DOHH2 (cell line): ENCODE measurements at regions not wholly inside any gene's neighbourhood (a gene's known extent, or its start where the extent isn't known, plus 50 kb on each side); places are given as distances from the start of the nearest gene placed in this dataset.

Experiments
- H3F3A ChIP-seq: fragments of 200-600 bp; sonication (generic), shearing (Covaris generic); 2 replicates; pipeline ENCODE4 v1.6.0; 2016; ENCODE audit warnings: antibody characterized with exemption, mild to moderate bottlenecking; ENCODE audit not compliant: control insufficient read depth, insufficient read depth
- H3K27ac ChIP-seq: fragments of 200-600 bp; sonication (generic); 2 replicates; pipeline ENCODE4 v1.5.1; 2014; ENCODE audit warnings: low read depth, mild to moderate bottlenecking, low read length, moderate library complexity
- H3K27me3 ChIP-seq: fragments of 200-600 bp; sonication (generic); 2 replicates; pipeline ENCODE4 v1.6.1; 2014; ENCODE audit warnings: mild to moderate bottlenecking, low read length, mixed read lengths; ENCODE audit not compliant: control insufficient read depth
- H3K36me3 ChIP-seq: fragments of 200-600 bp; sonication (generic); 2 replicates; pipeline ENCODE4 v1.6.1; 2014; ENCODE audit warnings: mild to moderate bottlenecking, low read length, moderate library complexity, mixed read lengths; ENCODE audit not compliant: control insufficient read depth
- H3K4me1 ChIP-seq: fragments of 200-600 bp; sonication (generic); 2 replicates; pipeline ENCODE4 v1.6.1; 2014; ENCODE audit warnings: mild to moderate bottlenecking, low read length, mixed read lengths; ENCODE audit not compliant: control insufficient read depth
- H3K4me2 ChIP-seq: fragments of 200-600 bp; sonication (generic); 2 replicates; pipeline ENCODE4 v1.6.0; 2014; ENCODE audit warnings: mild to moderate bottlenecking, low read length, moderate library complexity
- H3K4me3 ChIP-seq: fragments of 200-600 bp; sonication (generic); 2 replicates; pipeline ENCODE4 v1.5.1; 2014; ENCODE audit warnings: mild to moderate bottlenecking, low read length, mixed read lengths
- H3K79me2 ChIP-seq: fragments of 200-600 bp; sonication (generic); 2 replicates; pipeline ENCODE4 v1.6.1; 2014; ENCODE audit warnings: mild to moderate bottlenecking, low read length, mixed read lengths; ENCODE audit not compliant: control insufficient read depth
- H3K9me2 ChIP-seq: fragments of 200-600 bp; sonication (generic); replicated peaks from 2 replicates; pipeline ENCODE4 v1.6.1; 2014; ENCODE audit warnings: mild to moderate bottlenecking, low read length, mixed read lengths; ENCODE audit not compliant: control insufficient read depth
- H3K9me3 ChIP-seq: fragments of 200-600 bp; sonication (generic); 2 replicates; pipeline ENCODE4 v1.6.1; 2014; ENCODE audit warnings: antibody characterized with exemption, low read length, mixed read lengths; ENCODE audit not compliant: control insufficient read depth, insufficient read depth
- H4K20me1 ChIP-seq: fragments of 200-600 bp; sonication (generic); 2 replicates; pipeline ENCODE4 v1.6.0; 2014; ENCODE audit warnings: low read depth, mild to moderate bottlenecking, antibody characterized with exemption, low read length, moderate library complexity; ENCODE audit not compliant: control insufficient read depth, insufficient read depth
- EZH2phosphoT487 ChIP-seq: fragments of 200-600 bp; sonication (generic); IDR thresholded peaks from 2 replicates; pipeline ENCODE4 v1.6.1; 2017; ENCODE audit warnings: borderline replicate concordance, mild to moderate bottlenecking, antibody characterized with exemption, low read length, moderate library complexity, mixed read lengths
- TF ChIP-seq, protein P1 (sequence below): fragments of 200-600 bp; sonication (generic); IDR thresholded peaks from one replicate; pipeline ENCODE4 v1.5.1; 2014; ENCODE audit warnings: antibody characterized with exemption, mild to moderate bottlenecking, low read depth, low read length; ENCODE audit not compliant: poor library complexity, severe bottlenecking

DNA sequence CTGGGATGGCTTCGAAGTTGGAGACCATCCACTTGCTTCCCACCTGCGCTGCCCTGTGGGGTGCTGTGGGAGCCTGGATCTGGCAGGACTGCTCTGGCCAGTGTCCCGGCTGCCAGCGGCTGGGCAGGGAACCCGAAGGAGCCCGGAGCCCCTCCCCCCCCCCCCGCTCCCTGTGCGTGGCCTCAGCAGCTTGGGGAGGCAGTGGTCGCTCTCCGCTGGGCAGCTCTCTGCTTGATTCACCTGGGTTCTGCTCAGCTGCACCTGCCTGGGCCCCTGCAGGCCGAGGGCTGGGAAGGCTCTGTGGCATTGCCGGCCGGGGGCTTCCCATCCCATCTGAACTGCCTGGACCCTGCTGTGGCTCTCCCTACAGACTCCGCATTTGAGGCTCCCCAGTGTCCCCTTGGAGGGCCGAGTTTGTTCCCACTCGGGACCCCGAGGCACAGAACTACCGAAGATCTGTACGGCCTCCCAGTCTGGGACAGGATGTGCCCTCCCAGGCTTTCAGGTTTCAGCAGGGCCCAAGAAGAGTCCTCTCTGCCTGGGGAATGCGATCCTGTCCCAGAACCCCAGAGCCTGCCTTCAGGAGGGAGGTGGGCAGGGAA lies 525.1 kb downstream of the TCERG1L start:
- no peaks in the 10 kb centered on the region for H3F3A ChIP-seq
- no peaks in the 10 kb centered on the region for H3K27me3 ChIP-seq
- H3K4me3 ChIP-seq = no peak overlapping the region
- no peak overlapping the region for H3K27ac ChIP-seq
- H4K20me1 ChIP-seq = no peaks in the 10 kb centered on the region
- H3K4me2 ChIP-seq = no peak overlapping the region
- TF ChIP-seq EZH2phosphoT487 = no peak
- TF ChIP-seq, protein P1, sequence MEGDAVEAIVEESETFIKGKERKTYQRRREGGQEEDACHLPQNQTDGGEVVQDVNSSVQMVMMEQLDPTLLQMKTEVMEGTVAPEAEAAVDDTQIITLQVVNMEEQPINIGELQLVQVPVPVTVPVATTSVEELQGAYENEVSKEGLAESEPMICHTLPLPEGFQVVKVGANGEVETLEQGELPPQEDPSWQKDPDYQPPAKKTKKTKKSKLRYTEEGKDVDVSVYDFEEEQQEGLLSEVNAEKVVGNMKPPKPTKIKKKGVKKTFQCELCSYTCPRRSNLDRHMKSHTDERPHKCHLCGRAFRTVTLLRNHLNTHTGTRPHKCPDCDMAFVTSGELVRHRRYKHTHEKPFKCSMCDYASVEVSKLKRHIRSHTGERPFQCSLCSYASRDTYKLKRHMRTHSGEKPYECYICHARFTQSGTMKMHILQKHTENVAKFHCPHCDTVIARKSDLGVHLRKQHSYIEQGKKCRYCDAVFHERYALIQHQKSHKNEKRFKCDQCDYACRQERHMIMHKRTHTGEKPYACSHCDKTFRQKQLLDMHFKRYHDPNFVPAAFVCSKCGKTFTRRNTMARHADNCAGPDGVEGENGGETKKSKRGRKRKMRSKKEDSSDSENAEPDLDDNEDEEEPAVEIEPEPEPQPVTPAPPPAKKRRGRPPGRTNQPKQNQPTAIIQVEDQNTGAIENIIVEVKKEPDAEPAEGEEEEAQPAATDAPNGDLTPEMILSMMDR = no peak
- no peaks in the 10 kb centered on the region for H3K9me2 ChIP-seq
- no peaks in the 10 kb centered on the region for H3K4me1 ChIP-seq
- H3K36me3 ChIP-seq = no peaks in the 10 kb centered on the region
- H3K79me2 ChIP-seq = no peaks in the 10 kb centered on the region
- H3K9me3 ChIP-seq = peaks cover 11% of the 10 kb centered on the region; the same call in 1 of the 2 replicates

DNA sequence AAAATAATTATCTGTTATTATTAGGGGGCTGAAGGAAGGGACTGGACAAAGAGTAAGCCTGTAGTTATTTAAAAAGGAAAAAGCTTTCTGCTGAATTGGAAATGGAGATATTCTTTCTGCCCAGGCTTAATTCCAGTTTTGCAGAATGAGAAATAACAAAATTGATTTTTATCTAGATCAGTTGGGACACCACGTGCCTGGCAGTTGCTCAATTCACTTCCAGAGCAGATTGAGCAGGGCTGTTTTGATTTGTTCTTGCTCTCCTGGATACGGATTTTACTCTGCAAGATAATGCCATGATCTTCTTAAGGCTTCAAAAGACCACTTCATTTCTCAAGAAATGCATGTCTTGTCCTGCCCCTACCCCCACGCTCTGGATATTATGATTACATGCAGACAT lies 524.3 kb downstream of the TCERG1L start:
- H3K9me3 ChIP-seq = peaks cover 12% of the 10 kb centered on the region; the same call in 1 of the 2 replicates
- H4K20me1 ChIP-seq = no peaks in the 10 kb centered on the region
- no peak overlapping the region for H3K4me2 ChIP-seq
- no peaks in the 10 kb centered on the region for H3K27me3 ChIP-seq
- no peaks in the 10 kb centered on the region for H3K9me2 ChIP-seq
- no peaks in the 10 kb centered on the region for H3K36me3 ChIP-seq
- TF ChIP-seq EZH2phosphoT487 = no peak
- TF ChIP-seq, protein P1 = no peak
- no peak overlapping the region for H3K4me3 ChIP-seq
- no peaks in the 10 kb centered on the region for H3K79me2 ChIP-seq
- H3F3A ChIP-seq = no peaks in the 10 kb centered on the region
- H3K27ac ChIP-seq = no peak overlapping the region
- H3K4me1 ChIP-seq = no peaks in the 10 kb centered on the region

DNA sequence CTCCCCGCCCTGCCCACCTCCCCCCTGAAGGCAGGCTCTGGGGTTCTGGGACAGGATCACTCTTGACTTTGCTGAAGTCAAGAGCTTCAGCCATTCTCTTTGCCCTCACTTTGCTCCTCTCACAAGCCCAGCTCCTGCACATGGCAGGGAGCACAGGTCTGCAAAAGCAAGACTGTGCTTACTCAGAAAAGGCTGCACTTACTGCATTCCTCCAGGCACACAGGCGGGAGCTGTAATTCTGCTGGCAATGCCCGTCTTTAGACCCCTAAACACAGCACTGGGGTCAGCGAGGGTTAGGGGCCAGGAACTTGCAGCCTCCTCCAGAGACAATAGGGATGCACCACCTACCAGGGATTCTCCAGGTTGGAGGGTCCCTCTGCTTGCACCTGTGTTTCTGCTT lies 523.7 kb downstream of the TCERG1L start:
- H4K20me1 ChIP-seq = no peaks in the 10 kb centered on the region
- H3K9me3 ChIP-seq = peaks cover 12% of the 10 kb centered on the region; the same call in 1 of the 2 replicates
- H3K4me3 ChIP-seq = no peak overlapping the region
- H3K4me1 ChIP-seq = no peaks in the 10 kb centered on the region
- H3K79me2 ChIP-seq = no peaks in the 10 kb centered on the region
- no peak overlapping the region for H3K4me2 ChIP-seq
- no peak overlapping the region for H3K27ac ChIP-seq
- TF ChIP-seq, protein P1 = no peak
- no peak for TF ChIP-seq EZH2phosphoT487
- H3K27me3 ChIP-seq = no peaks in the 10 kb centered on the region
- H3K9me2 ChIP-seq = no peaks in the 10 kb centered on the region
- no peaks in the 10 kb centered on the region for H3K36me3 ChIP-seq
- H3F3A ChIP-seq = no peaks in the 10 kb centered on the region
